Caco-2 (cell line): ENCODE measurements at regions not wholly inside any gene's neighbourhood (a gene's known extent, or its start where the extent isn't known, plus 50 kb on each side); places are given as distances from the start of the nearest gene placed in this dataset.

ENCODE experiments used
- BruUV-seq: library from RNA; stranded (reverse); fragments of 400-500 nt; replicated peaks from 2 replicates; lab custom pipeline; 2021; lab: Mats Ljungman, UMichigan
- CTCF ChIA-PET: fragments of 300-600 bp; sonication (Branson Sonifier 250); formaldehyde crosslinking; loops from one replicate; lab custom pipeline; 2022; ENCODE audit warnings: antibody characterized with exemption; lab: Charles Lee
- POLR2A ChIA-PET: fragments of 300-600 bp; sonication (Branson Sonifier 250); formaldehyde crosslinking; loops from one replicate; lab custom pipeline; 2022; ENCODE audit warnings: antibody characterized with exemption; lab: Charles Lee
- DNase-seq, 2 experiments: peaks; one replicate each; pipeline versions ENCODE4 v3.0.0 to v3.0.0-alpha.2; 2020 to 2022
- H3K27me3 ChIP-seq: replicated peaks from 2 replicates; pipeline ENCODE4 v1.6.0; 2011; ENCODE audit warnings: low read length; ENCODE audit not compliant: control insufficient read depth, insufficient read depth
- H3K36me3 ChIP-seq: 2 replicates; pipeline ENCODE4 v1.5.1; 2011; ENCODE audit warnings: low read length; ENCODE audit not compliant: control insufficient read depth, insufficient read depth
- H3K4me1 ChIP-seq: fragments of 250-450 bp; sonication (Bioruptor Pico); 2 replicates; pipeline ENCODE4 v1.5.1; 2020; ENCODE audit warnings: mild to moderate bottlenecking
- H3K4me3 ChIP-seq: 2 replicates; pipeline ENCODE4 v1.5.1; 2011; ENCODE audit warnings: low read depth, mild to moderate bottlenecking, control low read depth, low read length
- H3K9me3 ChIP-seq: fragments of 250-450 bp; sonication (Bioruptor Pico); 2 replicates; pipeline ENCODE4 v1.5.1; 2020; ENCODE audit warnings: mild to moderate bottlenecking, moderate library complexity
- H3K27ac Mint-ChIP-seq: one replicate; pipeline ENCODE4 v1.8.0; 2022; ENCODE audit warnings: mixed read lengths; ENCODE audit not compliant: unreplicated experiment
- H3K27me3 Mint-ChIP-seq: one replicate; pipeline ENCODE4 v1.8.0; 2022; ENCODE audit warnings: mixed read lengths; ENCODE audit not compliant: insufficient read depth, unreplicated experiment
- H3K36me3 Mint-ChIP-seq: one replicate; pipeline ENCODE4 v1.8.0; 2022; ENCODE audit warnings: mild to moderate bottlenecking, mixed read lengths; ENCODE audit not compliant: insufficient read depth, unreplicated experiment
- H3K4me1 Mint-ChIP-seq: one replicate; pipeline ENCODE4 v1.8.0; 2022; ENCODE audit warnings: low read depth, mixed read lengths; ENCODE audit not compliant: unreplicated experiment
- H3K4me3 Mint-ChIP-seq: one replicate; pipeline ENCODE4 v1.8.0; 2022; ENCODE audit warnings: mild to moderate bottlenecking, moderate library complexity, mixed read lengths; ENCODE audit not compliant: unreplicated experiment
- H3K9me3 Mint-ChIP-seq: one replicate; pipeline ENCODE4 v1.8.0; 2022; ENCODE audit warnings: mixed read lengths; ENCODE audit not compliant: unreplicated experiment
- CTCF ChIP-seq, 2 experiments: fragments of 200-600 bp in 1 of 2; IDR thresholded peaks; 1 replicate in 1 of 2; 2 replicates in 1 of 2; pipeline versions ENCODE4 v1.5.1 to v1.8.0; 2011 to 2022; ENCODE audit warnings: antibody characterized with exemption in 1 of 2, control low read depth in 1 of 2, inconsistent platforms in 1 of 2, low read depth in 1 of 2, low read length in 1 of 2, mild to moderate bottlenecking in 1 of 2, moderate library complexity in 1 of 2; ENCODE audit not compliant: insufficient read depth in 1 of 2, severe bottlenecking in 1 of 2, unreplicated experiment in 1 of 2
- intact Hi-C: fragments of 100-400 bp; cut with micrococcal nuclease; formaldehyde crosslinking; loops from one replicate; pipeline ENCODE4 v1.10.0; 2022; ENCODE audit not compliant: unreplicated experiment

GRCh38 chr11:127596433-127596832 is 595.9 kb upstream of the KIRREL3 start:
- no peak for TF ChIP-seq CTCF (IDR thresholded peaks at IDR 0.05; ENCODE audit: insufficient read depth in 1 of 2, low read depth in 1 of 2, low read length in 1 of 2, severe bottlenecking in 1 of 2, unreplicated experiment in 1 of 2)
- H3K36me3 ChIP-seq = no peaks in the 10 kb centered on the region

GRCh38 chr11:127592371-127592770 is 591.8 kb upstream of the KIRREL3 start:
- no peaks in the 10 kb centered on the region for H3K36me3 Mint-ChIP-seq
- H3K27ac Mint-ChIP-seq = no peak overlapping the region
- no peak overlapping the region for H3K4me3 Mint-ChIP-seq
- Histone ChIP-seq H3K9me3 (no peaks in the 10 kb centered on the region), H3K4me3 (no peak overlapping the region), H3K4me1 (no peaks in the 10 kb centered on the region), H3K27me3 (no peaks in the 10 kb centered on the region), H3K36me3 (no peaks in the 10 kb centered on the region)
- intact Hi-C loops = no loop called here
- no peaks in the 10 kb centered on the region for H3K9me3 Mint-ChIP-seq
- no TSS peak for BruUV-seq
- no peak for DNase-seq
- POLR2A ChIA-PET = no interaction called here
- no peaks in the 10 kb centered on the region for H3K4me1 Mint-ChIP-seq
- CTCF ChIA-PET = no interaction called here
- peaks cover 19% of the 10 kb centered on the region for H3K27me3 Mint-ChIP-seq
- TF ChIP-seq CTCF (IDR thresholded peaks at IDR 0.05; ENCODE audit: insufficient read depth in 1 of 2, low read depth in 1 of 2, low read length in 1 of 2, severe bottlenecking in 1 of 2, unreplicated experiment in 1 of 2) = no peak

More at GRCh38 chr11:127596433-127596832, 595.9 kb upstream of the KIRREL3 start:
- Mint-ChIP-seq H3K36me3 (no peaks in the 10 kb centered on the region), H3K27ac (no peak overlapping the region), H3K27me3 (peaks cover 13% of the 10 kb centered on the region), H3K4me1 (no peaks in the 10 kb centered on the region), H3K9me3 (no peaks in the 10 kb centered on the region), H3K4me3 (no peak overlapping the region)
- Histone ChIP-seq H3K27me3 (no peaks in the 10 kb centered on the region), H3K4me1 (no peaks in the 10 kb centered on the region), H3K4me3 (no peak overlapping the region), H3K9me3 (no peaks in the 10 kb centered on the region)
- ChIA-PET POLR2A (no interaction called here), CTCF (no interaction called here)
- intact Hi-C loops = no loop called here
- DNase-seq = no peak
- BruUV-seq = no TSS peak

GRCh38 chr11:127590314-127590713 is 589.7 kb upstream of the KIRREL3 start:
- BruUV-seq = no TSS peak
- Histone ChIP-seq H3K27me3 (no peaks in the 10 kb centered on the region), H3K9me3 (no peaks in the 10 kb centered on the region), H3K4me1 (no peaks in the 10 kb centered on the region), H3K36me3 (no peaks in the 10 kb centered on the region), H3K4me3 (no peak overlapping the region)
- ChIA-PET POLR2A (no interaction called here), CTCF (no interaction called here)
- DNase-seq = no peak
- Mint-ChIP-seq H3K9me3 (no peaks in the 10 kb centered on the region), H3K27me3 (peaks cover 18% of the 10 kb centered on the region), H3K27ac (no peak overlapping the region), H3K4me1 (no peaks in the 10 kb centered on the region), H3K36me3 (no peaks in the 10 kb centered on the region), H3K4me3 (no peak overlapping the region)
- intact Hi-C loops = no loop called here
- no peak for TF ChIP-seq CTCF (IDR thresholded peaks at IDR 0.05; ENCODE audit: insufficient read depth in 1 of 2, low read depth in 1 of 2, low read length in 1 of 2, severe bottlenecking in 1 of 2, unreplicated experiment in 1 of 2)
